Mononuclear cell (primary cell): ENCODE measurements at regions not wholly inside any gene's neighbourhood (a gene's known extent, or its start where the extent isn't known, plus 50 kb on each side); places are given as distances from the start of the nearest gene placed in this dataset.

Source experiments
- H3K27me3 ChIP-seq: 2 replicates; pipeline ENCODE4 v1.6.0; 2011; ENCODE audit warnings: low read length, control low read depth; ENCODE audit not compliant: insufficient read depth
- H3K4me1 ChIP-seq: 2 replicates; pipeline ENCODE4 v1.5.1; 2011; ENCODE audit warnings: mild to moderate bottlenecking, low read length, control low read depth; ENCODE audit not compliant: insufficient read depth
- H3K4me3 ChIP-seq: 2 replicates; pipeline ENCODE4 v1.5.1; 2011; ENCODE audit warnings: mild to moderate bottlenecking, low read length, moderate library complexity
- H3K9me3 ChIP-seq: 2 replicates; pipeline ENCODE4 v1.5.1; 2011; ENCODE audit warnings: low read depth, mild to moderate bottlenecking, control low read depth, low read length

GRCh38 chr1:29649189-29650040, 413.1 kb downstream of the PTPRU start:
- H3K4me3 ChIP-seq = no peak overlapping the region
- H3K27me3 ChIP-seq = no peaks in the 10 kb centered on the region
- H3K4me1 ChIP-seq = no peaks in the 10 kb centered on the region
- H3K9me3 ChIP-seq = no peaks in the 10 kb centered on the region

GRCh38 chr1:29648798-29649188, 412.5 kb downstream of the PTPRU start:
- Histone ChIP-seq H3K27me3 (no peaks in the 10 kb centered on the region), H3K4me3 (no peak overlapping the region), H3K4me1 (no peaks in the 10 kb centered on the region), H3K9me3 (no peaks in the 10 kb centered on the region)

GRCh38 chr1:29648026-29648425, 411.7 kb downstream of the PTPRU start:
- H3K9me3 ChIP-seq = no peaks in the 10 kb centered on the region
- H3K27me3 ChIP-seq = no peaks in the 10 kb centered on the region
- H3K4me1 ChIP-seq = no peaks in the 10 kb centered on the region
- H3K4me3 ChIP-seq = no peak overlapping the region

GRCh38 chr1:29647581-29647980, 411.3 kb downstream of the PTPRU start:
- H3K9me3 ChIP-seq = no peaks in the 10 kb centered on the region
- H3K27me3 ChIP-seq = no peaks in the 10 kb centered on the region
- H3K4me1 ChIP-seq = no peaks in the 10 kb centered on the region
- H3K4me3 ChIP-seq = no peak overlapping the region

GRCh38 chr1:29646161-29646775, 409.9 kb downstream of the PTPRU start:
- H3K4me1 ChIP-seq = no peaks in the 10 kb centered on the region
- no peaks in the 10 kb centered on the region for H3K9me3 ChIP-seq
- no peak overlapping the region for H3K4me3 ChIP-seq
- no peaks in the 10 kb centered on the region for H3K27me3 ChIP-seq

GRCh38 chr1:29645586-29645985, 409.3 kb downstream of the PTPRU start:
- no peaks in the 10 kb centered on the region for H3K9me3 ChIP-seq
- H3K4me3 ChIP-seq = no peak overlapping the region
- H3K27me3 ChIP-seq = no peaks in the 10 kb centered on the region
- H3K4me1 ChIP-seq = no peaks in the 10 kb centered on the region

GRCh38 chr1:29644812-29645211, 408.5 kb downstream of the PTPRU start:
- H3K4me1 ChIP-seq = no peaks in the 10 kb centered on the region
- no peak overlapping the region for H3K4me3 ChIP-seq
- no peaks in the 10 kb centered on the region for H3K27me3 ChIP-seq
- H3K9me3 ChIP-seq = no peaks in the 10 kb centered on the region

GRCh38 chr1:29643838-29644440, 407.6 kb downstream of the PTPRU start:
- Histone ChIP-seq H3K27me3 (no peaks in the 10 kb centered on the region), H3K4me3 (no peak overlapping the region), H3K9me3 (no peaks in the 10 kb centered on the region), H3K4me1 (no peaks in the 10 kb centered on the region)

GRCh38 chr1:29643281-29643680, 407.0 kb downstream of the PTPRU start:
- Histone ChIP-seq H3K27me3 (no peaks in the 10 kb centered on the region), H3K4me3 (no peak overlapping the region), H3K4me1 (no peaks in the 10 kb centered on the region), H3K9me3 (no peaks in the 10 kb centered on the region)

GRCh38 chr1:29642519-29642918, 406.2 kb downstream of the PTPRU start:
- Histone ChIP-seq H3K9me3 (no peaks in the 10 kb centered on the region), H3K4me1 (no peaks in the 10 kb centered on the region), H3K4me3 (no peak overlapping the region), H3K27me3 (no peaks in the 10 kb centered on the region)

- Histone ChIP-seq H3K27me3 (no peaks in the 10 kb centered on the region), H3K4me3 (no peak overlapping the region), H3K9me3 (no peaks in the 10 kb centered on the region), H3K4me1 (no peaks in the 10 kb centered on the region)
Observed at GRCh38 chr1:29641921-29642320, 405.6 kb downstream of the PTPRU start.

- Histone ChIP-seq H3K4me1 (no peaks in the 10 kb centered on the region), H3K9me3 (no peaks in the 10 kb centered on the region), H3K27me3 (no peaks in the 10 kb centered on the region), H3K4me3 (no peak overlapping the region)
Observed at GRCh38 chr1:29640428-29640785, 404.1 kb downstream of the PTPRU start.

- Histone ChIP-seq H3K4me3 (no peak overlapping the region), H3K27me3 (no peaks in the 10 kb centered on the region), H3K9me3 (no peaks in the 10 kb centered on the region), H3K4me1 (no peaks in the 10 kb centered on the region)
Observed at GRCh38 chr1:29639741-29640427, 403.6 kb downstream of the PTPRU start.

GRCh38 chr1:29639156-29639736, 402.9 kb downstream of the PTPRU start:
- Histone ChIP-seq H3K4me1 (no peaks in the 10 kb centered on the region), H3K4me3 (no peak overlapping the region), H3K27me3 (no peaks in the 10 kb centered on the region), H3K9me3 (no peaks in the 10 kb centered on the region)

- Histone ChIP-seq H3K4me3 (no peak overlapping the region), H3K9me3 (no peaks in the 10 kb centered on the region), H3K27me3 (no peaks in the 10 kb centered on the region), H3K4me1 (no peaks in the 10 kb centered on the region)
Observed at GRCh38 chr1:29638281-29638680, 402.0 kb downstream of the PTPRU start.
